ENCODE measurements at regions not wholly inside any gene's neighbourhood (a gene's known extent, or its start where the extent isn't known, plus 50 kb on each side); places are given as distances from the start of the nearest gene placed in this dataset.

DNA sequence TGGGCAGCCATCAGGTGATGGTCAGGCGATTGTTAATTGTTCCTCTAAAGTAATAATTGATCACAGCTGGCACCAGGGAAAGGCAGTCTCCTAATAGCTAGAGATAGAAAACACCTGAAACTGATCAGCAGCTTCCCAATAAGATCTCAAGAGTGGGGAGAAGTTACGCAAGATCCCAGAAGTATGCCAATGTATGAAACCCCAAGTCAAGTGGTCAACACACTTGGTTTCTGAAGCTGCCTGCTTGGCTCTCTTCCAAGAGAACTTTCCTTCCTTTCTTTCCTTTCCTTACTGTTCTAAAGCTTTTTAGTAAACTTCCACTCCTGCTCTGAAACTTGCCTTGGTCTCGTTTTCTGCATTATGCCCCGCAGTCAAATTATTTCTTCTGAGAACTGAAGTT, 201.6 kb upstream of the SKOR2 start:
- no peak overlapping the region for H3K27ac ChIP-seq (ENCODE audit: low read depth, low read length, severe bottlenecking)
- 98% methylated on average over 3 to 4 of the region's 4 CpGs for WGBS, 2 experiments (ENCODE audit: insufficient coverage in 2 of 2)
- H3K36me3 ChIP-seq (ENCODE audit: control insufficient read depth, insufficient read depth, low read length): no peaks in the 10 kb centered on the region
- no peaks in the 10 kb centered on the region for H3K4me1 ChIP-seq (ENCODE audit: control insufficient read depth, insufficient read depth, low read length, poor library complexity, severe bottlenecking)
- no peak overlapping the region for H3K4me3 ChIP-seq (ENCODE audit: extremely low read depth, insufficient read depth, low read length, poor library complexity, severe bottlenecking)
- H3K9me3 ChIP-seq (ENCODE audit: control insufficient read depth, low read length): no peaks in the 10 kb centered on the region

DNA sequence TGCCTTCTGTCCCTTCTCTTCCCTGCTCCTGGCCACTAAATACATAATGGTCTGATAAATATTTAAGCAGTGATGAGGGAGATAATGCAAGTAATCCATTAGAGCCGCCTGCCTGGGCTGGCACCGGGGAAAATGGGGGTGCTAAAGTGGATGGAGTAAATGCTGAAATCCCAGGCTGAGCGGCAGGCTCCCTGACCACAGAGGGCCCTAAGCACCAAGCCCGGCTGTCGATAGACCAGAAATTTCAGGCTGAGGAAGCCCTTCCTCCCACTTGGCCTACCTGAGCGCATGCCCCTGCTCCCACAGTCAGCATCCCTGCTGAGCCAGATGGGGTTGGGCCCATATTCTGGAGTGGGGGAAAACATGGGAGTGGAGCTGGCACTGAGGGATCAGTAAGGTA, 197.5 kb upstream of the SKOR2 start:
- H3K4me3 ChIP-seq (ENCODE audit: extremely low read depth, insufficient read depth, low read length, poor library complexity, severe bottlenecking): no peak overlapping the region
- 91 to 96% methylated on average over 4 to 6 of the region's 6 CpGs for WGBS, 2 experiments (ENCODE audit: insufficient coverage in 2 of 2)
- no peak overlapping the region for H3K27ac ChIP-seq (ENCODE audit: low read depth, low read length, severe bottlenecking)
- H3K9me3 ChIP-seq (ENCODE audit: control insufficient read depth, low read length): no peaks in the 10 kb centered on the region
- H3K4me1 ChIP-seq (ENCODE audit: control insufficient read depth, insufficient read depth, low read length, poor library complexity, severe bottlenecking): no peaks in the 10 kb centered on the region
- no peaks in the 10 kb centered on the region for H3K36me3 ChIP-seq (ENCODE audit: control insufficient read depth, insufficient read depth, low read length)

DNA sequence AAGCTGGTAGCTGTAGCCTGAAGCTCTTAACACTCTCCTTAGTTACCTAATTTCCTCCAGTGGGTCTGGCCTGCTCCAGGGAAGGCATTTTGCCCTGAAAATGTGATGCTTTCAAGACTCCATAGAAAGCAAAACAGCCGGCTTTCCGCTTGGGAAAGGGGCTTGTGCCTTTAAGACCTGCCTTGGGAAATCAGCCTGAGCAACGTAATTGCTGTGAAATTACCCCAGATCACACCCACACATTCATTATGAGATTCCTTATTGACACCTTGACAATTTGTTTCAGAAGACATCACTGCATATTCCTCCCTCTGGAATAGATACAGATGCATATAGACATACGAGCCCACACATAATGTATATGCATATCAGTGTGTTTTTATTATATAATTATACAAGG, 190.5 kb upstream of the SKOR2 start:
- no peak overlapping the region for H3K4me3 ChIP-seq (ENCODE audit: extremely low read depth, insufficient read depth, low read length, poor library complexity, severe bottlenecking)
- WGBS, 2 experiments (ENCODE audit: insufficient coverage in 2 of 2): 73 to 100% methylated on average over 2 of the region's 4 CpGs

DNA sequence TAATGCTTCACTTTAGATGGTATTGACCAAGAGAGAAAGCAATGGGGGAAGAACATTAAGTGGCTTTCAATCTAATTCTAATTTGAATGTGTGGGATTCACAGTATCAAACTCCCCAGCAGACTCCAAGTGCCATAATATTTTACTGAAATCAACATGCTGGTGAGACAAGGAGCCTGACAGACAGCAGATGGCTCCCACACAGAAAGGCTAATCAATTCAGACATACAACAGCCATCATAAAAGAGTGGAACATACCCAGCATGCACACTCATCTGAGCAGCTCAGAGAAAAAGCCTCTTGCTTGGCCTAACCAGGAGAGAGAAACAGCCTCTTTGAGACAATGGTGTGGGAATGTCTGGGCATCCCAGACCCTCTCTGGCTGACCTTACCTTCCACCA, 186.5 kb upstream of the SKOR2 start:
- no peaks in the 10 kb centered on the region for H3K36me3 ChIP-seq (ENCODE audit: control insufficient read depth, insufficient read depth, low read length)
- no peak overlapping the region for H3K27ac ChIP-seq (ENCODE audit: low read depth, low read length, severe bottlenecking)
- no peak overlapping the region for H3K4me3 ChIP-seq (ENCODE audit: extremely low read depth, insufficient read depth, low read length, poor library complexity, severe bottlenecking)
- H3K9me3 ChIP-seq (ENCODE audit: control insufficient read depth, low read length): no peaks in the 10 kb centered on the region
- H3K4me1 ChIP-seq (ENCODE audit: control insufficient read depth, insufficient read depth, low read length, poor library complexity, severe bottlenecking): no peaks in the 10 kb centered on the region

More for the DNA sequence above, 190.5 kb upstream of the SKOR2 start:
- Histone ChIP-seq H3K4me1 (ENCODE audit: control insufficient read depth, insufficient read depth, low read length, poor library complexity, severe bottlenecking) (no peaks in the 10 kb centered on the region), H3K27ac (ENCODE audit: low read depth, low read length, severe bottlenecking) (no peak overlapping the region), H3K36me3 (ENCODE audit: control insufficient read depth, insufficient read depth, low read length) (no peaks in the 10 kb centered on the region), H3K9me3 (ENCODE audit: control insufficient read depth, low read length) (no peaks in the 10 kb centered on the region)

DNA sequence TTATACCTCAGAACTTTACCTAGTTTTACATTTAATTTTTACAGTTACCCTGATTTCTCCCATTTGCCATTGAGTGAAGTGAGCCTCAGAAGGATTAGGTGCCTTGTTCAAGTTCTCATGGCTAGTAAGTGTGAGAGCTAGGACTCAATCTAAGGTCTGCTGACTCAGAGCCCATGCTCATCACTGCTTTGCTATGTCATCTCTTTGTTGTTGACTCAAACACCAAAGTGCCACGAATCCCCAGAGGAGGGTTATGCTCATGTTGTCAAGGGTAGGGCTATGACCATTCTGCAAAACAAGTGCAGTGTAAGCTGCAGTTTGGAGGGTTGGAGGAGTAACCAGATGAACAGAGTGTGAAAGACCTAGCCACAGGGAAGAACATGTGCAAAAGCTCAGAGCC, 185.4 kb upstream of the SKOR2 start:
- no peak overlapping the region for H3K27ac ChIP-seq (ENCODE audit: low read depth, low read length, severe bottlenecking)
- no peaks in the 10 kb centered on the region for H3K4me1 ChIP-seq (ENCODE audit: control insufficient read depth, insufficient read depth, low read length, poor library complexity, severe bottlenecking)
- H3K36me3 ChIP-seq (ENCODE audit: control insufficient read depth, insufficient read depth, low read length): no peaks in the 10 kb centered on the region
- no peaks in the 10 kb centered on the region for H3K9me3 ChIP-seq (ENCODE audit: control insufficient read depth, low read length)
- H3K4me3 ChIP-seq (ENCODE audit: extremely low read depth, insufficient read depth, low read length, poor library complexity, severe bottlenecking): no peak overlapping the region
- WGBS, 2 experiments (ENCODE audit: insufficient coverage in 2 of 2): 67 to 100% methylated on average over 1 of the region's 1 CpG

DNA sequence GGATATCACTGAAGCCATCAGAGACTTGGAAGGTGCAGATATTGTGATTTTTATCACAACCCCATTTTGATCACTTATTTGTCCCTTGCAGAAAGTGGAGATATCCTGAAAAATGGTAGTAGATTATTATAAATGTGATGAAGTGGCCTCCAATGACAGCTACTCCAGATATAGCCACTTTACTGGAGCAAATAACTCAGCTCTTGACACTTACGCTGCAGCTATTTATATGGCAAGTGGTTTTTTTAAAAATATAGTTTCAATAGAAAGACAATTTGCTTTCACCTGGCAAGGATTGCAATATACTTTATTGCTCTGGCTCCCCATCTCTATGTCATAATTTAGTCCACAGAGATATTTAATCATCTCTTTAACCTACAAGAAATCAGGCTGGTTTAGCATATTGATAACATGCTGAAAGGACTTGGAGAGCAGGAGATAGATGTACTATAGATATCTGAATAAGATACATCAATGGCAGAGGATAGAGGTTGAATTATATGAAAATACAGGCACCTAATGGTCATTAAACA, 182.8 kb upstream of the SKOR2 start:
- no peaks in the 10 kb centered on the region for H3K4me1 ChIP-seq (ENCODE audit: control insufficient read depth, insufficient read depth, low read length, poor library complexity, severe bottlenecking)
- no peaks in the 10 kb centered on the region for H3K9me3 ChIP-seq (ENCODE audit: control insufficient read depth, low read length)
- no CpG with 5 or more reads among the region's 1 CpG for WGBS, 2 experiments (ENCODE audit: insufficient coverage in 2 of 2)
- H3K36me3 ChIP-seq (ENCODE audit: control insufficient read depth, insufficient read depth, low read length): no peaks in the 10 kb centered on the region
- H3K27ac ChIP-seq (ENCODE audit: low read depth, low read length, severe bottlenecking): no peak overlapping the region
- no peak overlapping the region for H3K4me3 ChIP-seq (ENCODE audit: extremely low read depth, insufficient read depth, low read length, poor library complexity, severe bottlenecking)

DNA sequence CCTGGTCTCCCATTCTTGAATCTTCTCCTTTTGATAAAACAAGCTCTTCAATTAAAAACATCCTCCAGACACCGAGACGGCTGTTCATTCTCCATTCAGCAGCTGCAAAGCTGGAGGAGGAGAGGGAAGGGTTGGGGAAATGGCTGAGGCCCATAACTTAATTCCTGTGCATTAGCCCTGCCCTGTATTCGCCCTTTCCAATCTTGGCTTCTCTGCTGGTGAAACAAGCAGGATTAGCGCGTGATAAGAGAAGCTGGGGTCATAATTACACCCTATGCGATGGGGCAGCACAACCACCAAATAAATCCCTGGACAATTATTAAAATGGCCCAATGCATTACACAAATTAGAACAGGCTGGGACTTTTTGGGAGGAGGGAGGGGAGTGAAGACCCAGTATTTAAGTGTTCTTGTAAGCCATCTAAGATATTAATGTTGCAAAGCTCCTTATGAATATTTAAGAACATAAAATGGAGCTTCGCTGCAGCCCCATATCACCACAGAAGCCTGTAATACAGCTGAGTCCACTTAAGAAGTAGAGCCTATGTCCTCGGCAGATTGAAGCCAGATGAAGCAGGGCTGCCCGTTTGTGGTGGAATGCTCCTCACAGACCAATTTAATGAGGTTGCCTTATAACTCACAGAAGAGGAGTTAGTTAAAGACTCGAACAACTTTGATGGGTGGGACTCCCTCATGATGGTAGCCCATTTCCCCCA, 176.6 kb upstream of the SKOR2 start:
- H3K36me3 ChIP-seq (ENCODE audit: control insufficient read depth, insufficient read depth, low read length): no peaks in the 10 kb centered on the region
- H3K4me1 ChIP-seq (ENCODE audit: control insufficient read depth, insufficient read depth, low read length, poor library complexity, severe bottlenecking): no peaks in the 10 kb centered on the region
- H3K4me3 ChIP-seq (ENCODE audit: extremely low read depth, insufficient read depth, low read length, poor library complexity, severe bottlenecking): no peak overlapping the region
- no peak overlapping the region for H3K27ac ChIP-seq (ENCODE audit: low read depth, low read length, severe bottlenecking)
- 90 to 94% methylated on average over 3 to 5 of the region's 10 CpGs for WGBS, 2 experiments (ENCODE audit: insufficient coverage in 2 of 2)
- no peaks in the 10 kb centered on the region for H3K9me3 ChIP-seq (ENCODE audit: control insufficient read depth, low read length)

DNA sequence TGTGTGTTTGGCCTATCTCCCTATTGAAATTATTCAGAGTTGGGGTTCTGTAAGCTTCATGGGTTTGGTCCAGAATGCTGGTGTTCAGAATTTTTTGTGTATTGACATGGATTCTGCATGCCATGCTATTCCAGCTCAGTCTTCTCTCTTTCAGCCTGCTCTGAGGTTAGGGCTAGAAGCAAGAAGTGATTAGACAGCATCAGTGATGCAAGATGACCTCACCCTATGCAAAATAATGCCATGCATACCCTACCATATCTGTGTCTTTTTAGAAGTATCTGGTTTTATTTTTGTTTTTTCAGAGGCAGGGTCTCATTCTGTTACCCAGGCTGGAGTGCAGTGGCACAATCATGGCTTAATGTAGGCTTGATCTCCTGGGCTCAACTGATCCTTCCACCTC, 175.6 kb upstream of the SKOR2 start:
- Histone ChIP-seq H3K27ac (ENCODE audit: low read depth, low read length, severe bottlenecking) (no peak overlapping the region), H3K9me3 (ENCODE audit: control insufficient read depth, low read length) (no peaks in the 10 kb centered on the region), H3K4me3 (ENCODE audit: extremely low read depth, insufficient read depth, low read length, poor library complexity, severe bottlenecking) (no peak overlapping the region), H3K36me3 (ENCODE audit: control insufficient read depth, insufficient read depth, low read length) (no peaks in the 10 kb centered on the region), H3K4me1 (ENCODE audit: control insufficient read depth, insufficient read depth, low read length, poor library complexity, severe bottlenecking) (no peaks in the 10 kb centered on the region)

DNA sequence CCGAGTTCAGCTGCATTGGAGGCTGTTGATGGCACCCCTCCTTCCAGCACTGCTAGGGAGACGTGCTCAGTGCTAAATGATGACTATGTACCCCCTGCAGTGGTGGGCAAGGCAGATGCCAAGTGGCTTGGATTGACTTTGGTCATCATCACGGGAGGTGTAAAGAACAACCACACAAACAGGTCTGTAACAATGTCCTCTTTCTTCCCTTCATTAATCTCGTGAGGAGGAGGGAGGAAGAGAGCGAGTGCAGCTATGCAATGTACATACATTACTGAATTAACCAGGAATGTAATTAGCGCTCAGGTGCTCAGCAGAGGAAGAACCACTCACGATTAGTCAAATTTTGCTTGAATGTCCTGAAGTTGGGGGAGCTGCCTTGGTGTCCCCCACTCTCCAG, 173.9 kb upstream of the SKOR2 start:
- Histone ChIP-seq H3K4me3 (ENCODE audit: extremely low read depth, insufficient read depth, low read length, poor library complexity, severe bottlenecking) (no peak overlapping the region), H3K27ac (ENCODE audit: low read depth, low read length, severe bottlenecking) (no peak overlapping the region), H3K9me3 (ENCODE audit: control insufficient read depth, low read length) (no peaks in the 10 kb centered on the region), H3K36me3 (ENCODE audit: control insufficient read depth, insufficient read depth, low read length) (no peaks in the 10 kb centered on the region), H3K4me1 (ENCODE audit: control insufficient read depth, insufficient read depth, low read length, poor library complexity, severe bottlenecking) (no peaks in the 10 kb centered on the region)
- 84 to 85% methylated on average over 2 to 3 of the region's 7 CpGs for WGBS, 2 experiments (ENCODE audit: insufficient coverage in 2 of 2)

DNA sequence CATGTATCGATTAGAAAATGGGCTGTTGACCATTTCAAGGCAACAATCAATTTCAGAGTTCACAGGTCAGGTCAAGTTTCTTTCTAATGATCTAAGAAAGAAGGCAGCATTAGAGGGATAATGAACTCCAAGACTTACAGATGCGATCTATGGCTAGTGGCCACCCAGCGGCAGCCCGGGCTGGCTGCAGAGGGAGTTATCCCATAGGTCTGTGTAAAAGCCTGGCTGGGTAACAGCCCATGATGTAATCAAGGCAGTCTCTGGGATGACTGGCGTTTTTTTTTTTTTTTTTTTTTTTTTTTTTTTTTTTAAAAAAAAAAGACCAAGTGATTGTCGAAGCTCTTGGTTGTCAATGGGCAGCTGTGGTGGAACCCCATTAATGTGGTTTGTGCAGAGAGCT, 171.1 kb upstream of the SKOR2 start:
- no peak overlapping the region for H3K27ac ChIP-seq (ENCODE audit: low read depth, low read length, severe bottlenecking)
- WGBS, 2 experiments (ENCODE audit: insufficient coverage in 2 of 2): 72 to 77% methylated on average over 4 of the region's 6 CpGs
- H3K9me3 ChIP-seq (ENCODE audit: control insufficient read depth, low read length): no peaks in the 10 kb centered on the region
- H3K4me3 ChIP-seq (ENCODE audit: extremely low read depth, insufficient read depth, low read length, poor library complexity, severe bottlenecking): no peak overlapping the region
- H3K36me3 ChIP-seq (ENCODE audit: control insufficient read depth, insufficient read depth, low read length): no peaks in the 10 kb centered on the region
- peaks cover 5% of the 10 kb centered on the region for H3K4me1 ChIP-seq (ENCODE audit: control insufficient read depth, insufficient read depth, low read length, poor library complexity, severe bottlenecking)

DNA sequence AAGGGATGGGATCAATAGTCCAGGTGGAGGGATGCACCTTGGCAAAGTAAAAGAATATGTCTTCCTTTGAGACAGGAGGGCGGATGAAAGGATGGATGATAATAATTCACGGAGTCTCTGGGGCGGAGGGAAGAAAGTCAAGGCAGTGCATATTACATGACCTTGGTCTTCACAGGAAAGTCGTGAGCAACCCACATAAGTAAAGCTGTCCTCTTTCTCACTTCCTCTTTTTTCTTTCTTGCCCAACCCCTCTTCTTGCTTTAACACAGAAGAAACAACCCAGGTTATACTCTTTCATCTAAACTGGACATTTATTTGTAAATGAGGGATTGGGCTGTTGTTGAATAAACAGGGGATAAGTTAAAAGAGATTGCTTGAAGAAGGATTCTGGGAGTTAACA, 168.7 kb upstream of the SKOR2 start:
- H3K9me3 ChIP-seq (ENCODE audit: control insufficient read depth, low read length): no peaks in the 10 kb centered on the region
- no peak overlapping the region for H3K4me3 ChIP-seq (ENCODE audit: extremely low read depth, insufficient read depth, low read length, poor library complexity, severe bottlenecking)
- no peaks in the 10 kb centered on the region for H3K36me3 ChIP-seq (ENCODE audit: control insufficient read depth, insufficient read depth, low read length)
- no peak overlapping the region for H3K27ac ChIP-seq (ENCODE audit: low read depth, low read length, severe bottlenecking)
- 84% methylated on average over 3 of the region's 4 CpGs; no CpG with 5 or more reads in 1 of the 2 experiments for WGBS, 2 experiments (ENCODE audit: insufficient coverage in 2 of 2)
- H3K4me1 ChIP-seq (ENCODE audit: control insufficient read depth, insufficient read depth, low read length, poor library complexity, severe bottlenecking): peaks cover 5% of the 10 kb centered on the region
